ENCODE measurements at regions not wholly inside any gene's neighbourhood (a gene's known extent, or its start where the extent isn't known, plus 50 kb on each side); places are given as distances from the start of the nearest gene placed in this dataset.

GRCh38 chr2:53373126-53373525, 394.5 kb upstream of the CHAC2 start:
- CTCF ChIA-PET: no interaction called here

GRCh38 chr2:53366543-53366942, 401.1 kb upstream of the CHAC2 start:
- Histone ChIP-seq H3K27ac (no peak overlapping the region), H3K4me1 (replicated peaks; ENCODE audit: insufficient read depth) (no peaks in the 10 kb centered on the region), H3K9me2 (ENCODE audit: insufficient read depth) (0 out of 2 replicates have a peak, but pooled peaks cover 4% of the 10 kb centered on the region), H3K27me3 (ENCODE audit: insufficient read depth, low read depth) (no peaks in the 10 kb centered on the region), H3F3A (ENCODE audit: insufficient read depth, low read depth) (no peaks in the 10 kb centered on the region), H4K20me1 (ENCODE audit: insufficient read depth) (no peaks in the 10 kb centered on the region), H3K4me3 (no peak overlapping the region), H3K9me3 (ENCODE audit: insufficient read depth, low read depth) (peaks cover 9% of the 10 kb centered on the region), H3K4me2 (no peak overlapping the region), H3K79me2 (ENCODE audit: low read depth) (no peaks in the 10 kb centered on the region), H3K36me3 (ENCODE audit: low read depth) (no peaks in the 10 kb centered on the region), H2AFZ (no peak overlapping the region)
- intact Hi-C loops (cut with micrococcal nuclease; ENCODE audit: unreplicated experiment): no loop called here
- no peak for DNase-seq
- BruUV-seq (replicated peaks): no TSS peak
- ChIA-PET CTCF (interaction anchor here (0.6 kb wide), 1 partner anchor 283 kb away, joined by 5 read pairs; no protein-coding TSS in a partner anchor), POLR2A (ENCODE audit: unreplicated experiment) (no interaction called here)
- no peak for TF ChIP-seq EZH2 (IDR thresholded peaks at IDR 0.05; ENCODE audit: low read depth)

More at GRCh38 chr2:53373126-53373525, 394.5 kb upstream of the CHAC2 start:
- TF ChIP-seq CTCF (conservative IDR thresholded peaks at IDR 0.05) (no peak), EZH2 (IDR thresholded peaks at IDR 0.05; ENCODE audit: low read depth) (no peak)
- Histone ChIP-seq H3K27me3 (ENCODE audit: insufficient read depth, low read depth) (no peaks in the 10 kb centered on the region), H3K4me3 (no peak overlapping the region), H3K79me2 (ENCODE audit: low read depth) (no peaks in the 10 kb centered on the region), H3K36me3 (ENCODE audit: low read depth) (no peaks in the 10 kb centered on the region), H3K4me1 (replicated peaks; ENCODE audit: insufficient read depth) (no peaks in the 10 kb centered on the region), H4K20me1 (ENCODE audit: insufficient read depth) (no peaks in the 10 kb centered on the region), H3K9me3 (ENCODE audit: insufficient read depth, low read depth) (peaks cover 15% of the 10 kb centered on the region; the same call in 1 of the 2 replicates), H3K9me2 (ENCODE audit: insufficient read depth) (no peaks in the 10 kb centered on the region), H2AFZ (no peak overlapping the region), H3K4me2 (no peak overlapping the region), H3F3A (ENCODE audit: insufficient read depth, low read depth) (no peaks in the 10 kb centered on the region), H3K27ac (no peak overlapping the region)
- POLR2A ChIA-PET (ENCODE audit: unreplicated experiment): no interaction called here
- intact Hi-C loops (cut with micrococcal nuclease; ENCODE audit: unreplicated experiment): no loop called here
- BruUV-seq (replicated peaks): no TSS peak
- no peak for DNase-seq

GRCh38 chr2:53362934-53363333, 404.7 kb upstream of the CHAC2 start:
- Histone ChIP-seq H3K27me3 (ENCODE audit: insufficient read depth, low read depth) (no peaks in the 10 kb centered on the region), H3K27ac (no peak overlapping the region), H3K79me2 (ENCODE audit: low read depth) (no peaks in the 10 kb centered on the region), H2AFZ (no peak overlapping the region), H3F3A (ENCODE audit: insufficient read depth, low read depth) (no peaks in the 10 kb centered on the region), H3K36me3 (ENCODE audit: low read depth) (no peaks in the 10 kb centered on the region), H3K4me1 (replicated peaks; ENCODE audit: insufficient read depth) (no peaks in the 10 kb centered on the region), H3K4me3 (no peak overlapping the region), H3K4me2 (no peak overlapping the region), H3K9me2 (ENCODE audit: insufficient read depth) (0 out of 2 replicates have a peak, but pooled peaks cover 4% of the 10 kb centered on the region), H3K9me3 (ENCODE audit: insufficient read depth, low read depth) (peaks cover 10% of the 10 kb centered on the region), H4K20me1 (ENCODE audit: insufficient read depth) (no peaks in the 10 kb centered on the region)
- intact Hi-C loops (cut with micrococcal nuclease; ENCODE audit: unreplicated experiment): no loop called here
- BruUV-seq (replicated peaks): no TSS peak
- ChIA-PET POLR2A (ENCODE audit: unreplicated experiment) (no interaction called here), CTCF (no interaction called here)
- no peak for DNase-seq
- no peak for TF ChIP-seq CTCF (conservative IDR thresholded peaks at IDR 0.05)

GRCh38 chr2:53356291-53356905, 411.2 kb upstream of the CHAC2 start:
- no peak overlapping the region for H3K4me2 ChIP-seq
- no peaks in the 10 kb centered on the region for H3K79me2 ChIP-seq (ENCODE audit: low read depth)
- BruUV-seq (replicated peaks): no TSS peak
- TF ChIP-seq CTCF (conservative IDR thresholded peaks at IDR 0.05) (no peak), EZH2 (IDR thresholded peaks at IDR 0.05; ENCODE audit: low read depth) (no peak)
- peaks cover 18% of the 10 kb centered on the region for H3K9me3 ChIP-seq (ENCODE audit: insufficient read depth, low read depth)
- POLR2A ChIA-PET (ENCODE audit: unreplicated experiment): no interaction called here
- no peak overlapping the region for H3K4me3 ChIP-seq
- intact Hi-C loops (cut with micrococcal nuclease; ENCODE audit: unreplicated experiment): no loop called here
- H3K27me3 ChIP-seq (ENCODE audit: insufficient read depth, low read depth): no peaks in the 10 kb centered on the region
- H3F3A ChIP-seq (ENCODE audit: insufficient read depth, low read depth): peaks cover 10% of the 10 kb centered on the region; the same call in 1 of the 2 replicates
- no peak overlapping the region for H2AFZ ChIP-seq
- H4K20me1 ChIP-seq (ENCODE audit: insufficient read depth): no peaks in the 10 kb centered on the region
- no peaks in the 10 kb centered on the region for H3K36me3 ChIP-seq (ENCODE audit: low read depth)
- peaks cover 15% of the 10 kb centered on the region for H3K4me1 ChIP-seq (replicated peaks; ENCODE audit: insufficient read depth)
- no peak for DNase-seq
- H3K9me2 ChIP-seq (ENCODE audit: insufficient read depth): no peaks in the 10 kb centered on the region
- no peak overlapping the region for H3K27ac ChIP-seq
- CTCF ChIA-PET: no interaction called here

All from PC-9 (cell line).